A673 (cell line): ENCODE measurements at regions not wholly inside any gene's neighbourhood (a gene's known extent, or its start where the extent isn't known, plus 50 kb on each side); places are given as distances from the start of the nearest gene placed in this dataset.

Experiments
- BruUV-seq: library from RNA; stranded (reverse); fragments of 400-500 nt; replicated peaks from 2 replicates; lab custom pipeline; 2021; lab: Mats Ljungman, UMichigan
- CTCF ChIA-PET: fragments of 300-600 bp; sonication (Branson Sonifier 250); formaldehyde crosslinking; loops from one replicate; lab custom pipeline; 2022; ENCODE audit warnings: antibody characterized with exemption; lab: Charles Lee
- POLR2A ChIA-PET: fragments of 300-600 bp; sonication (Branson Sonifier 250); formaldehyde crosslinking; loops from one replicate; lab custom pipeline; 2022; ENCODE audit warnings: antibody characterized with exemption; ENCODE audit not compliant: low non-redundant PET; lab: Charles Lee
- DNase-seq: peaks from one replicate; pipeline ENCODE4 v3.0.0-alpha.2; 2015; ENCODE audit warnings: low spot score
- H3K27ac ChIP-seq: fragments of 200-600 bp; sonication (generic); 2 replicates; pipeline ENCODE4 v1.5.1; 2016; ENCODE audit warnings: mixed run types, low read depth, mild to moderate bottlenecking, mixed read lengths, antibody characterized with exemption, low read length; ENCODE audit not compliant: poor library complexity, severe bottlenecking
- H3K27me3 ChIP-seq: fragments of 200-600 bp; sonication (generic); replicated peaks from 2 replicates; pipeline ENCODE4 v1.6.1; 2017; ENCODE audit warnings: mixed run types, low read depth, mild to moderate bottlenecking, mixed read lengths, antibody characterized with exemption, low read length; ENCODE audit not compliant: insufficient read depth, poor library complexity
- H3K36me3 ChIP-seq: fragments of 200-600 bp; sonication (generic); 2 replicates; pipeline ENCODE4 v1.6.1; 2016; ENCODE audit warnings: mixed run types, mild to moderate bottlenecking, mixed read lengths, antibody characterized with exemption, low read length; ENCODE audit not compliant: insufficient read depth, poor library complexity, severe bottlenecking
- H3K4me1 ChIP-seq: fragments of 200-600 bp; sonication (generic); 2 replicates; pipeline ENCODE4 v1.6.1; 2017; ENCODE audit warnings: mixed run types, mild to moderate bottlenecking, mixed read lengths, antibody characterized with exemption, low read length; ENCODE audit not compliant: insufficient read depth, poor library complexity, severe bottlenecking
- H3K4me3 ChIP-seq: fragments of 200-600 bp; sonication (generic); 2 replicates; pipeline ENCODE4 v1.5.1; 2016; ENCODE audit warnings: low read depth, mixed run types, mild to moderate bottlenecking, mixed read lengths, low read length; ENCODE audit not compliant: poor library complexity, severe bottlenecking
- H3K9me3 ChIP-seq: fragments of 200-600 bp; sonication (generic); 2 replicates; pipeline ENCODE4 v1.6.1; 2016; ENCODE audit warnings: mixed run types, low read depth, mild to moderate bottlenecking, mixed read lengths, antibody characterized with exemption, low read length; ENCODE audit not compliant: poor library complexity, severe bottlenecking
- CTCF ChIP-seq: fragments of 300-800, 200-600 bp; sonication (generic); conservative IDR thresholded peaks from 2 replicates; pipeline ENCODE4 v1.5.1; 2017; ENCODE audit warnings: low read depth, mild to moderate bottlenecking, antibody characterized with exemption, low read length, moderate library complexity, mixed read lengths
- EZH2 ChIP-seq: fragments of 200-600 bp; sonication (generic); IDR thresholded peaks from 2 replicates; pipeline ENCODE4 v1.6.1; 2017; ENCODE audit warnings: borderline replicate concordance, low read depth, mild to moderate bottlenecking, mixed read lengths, antibody characterized with exemption, low read length; ENCODE audit not compliant: poor library complexity, severe bottlenecking
- intact Hi-C: fragments of 100-400 bp; cut with micrococcal nuclease; formaldehyde crosslinking; loops from one replicate; pipeline ENCODE4 v1.10.0; 2022; ENCODE audit not compliant: unreplicated experiment

DNA sequence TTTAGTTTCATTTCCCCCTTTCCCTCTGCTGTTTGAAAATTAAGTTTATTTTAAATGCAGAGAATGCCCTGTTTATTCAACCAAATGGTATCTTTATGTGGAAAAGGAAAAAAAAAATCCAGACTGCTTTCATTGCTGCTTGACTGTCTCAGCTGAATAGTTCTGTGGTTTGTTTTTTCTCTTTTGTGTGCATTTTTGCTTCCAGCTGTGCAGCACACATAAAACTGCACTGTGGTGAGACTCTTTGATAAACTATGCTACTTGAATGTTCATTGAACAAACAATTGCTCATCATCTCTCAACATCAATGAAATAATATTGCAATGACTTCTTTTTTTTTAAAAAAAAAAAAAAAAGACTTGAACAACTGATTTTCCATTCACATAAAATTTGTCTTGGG is 78.6 kb upstream of the GLI3 start:
- no peak for TF ChIP-seq EZH2
- TF ChIP-seq CTCF: no peak
- Histone ChIP-seq H3K36me3 (no peaks in the 10 kb centered on the region), H3K27ac (no peak overlapping the region), H3K4me3 (peak overlapping the region; percentile 4), H3K9me3 (peaks cover 12% of the 10 kb centered on the region), H3K4me1 (peaks cover 43% of the 10 kb centered on the region), H3K27me3 (no peaks in the 10 kb centered on the region)
- ChIA-PET POLR2A (no interaction called here), CTCF (no interaction called here)
- no TSS peak for BruUV-seq
- intact Hi-C loops: no loop called here
- DNase-seq: peak; percentile 70

GRCh38 chr7:42315103-42315502 is 78.1 kb upstream of the GLI3 start:
- TF ChIP-seq EZH2 (no peak), CTCF (no peak)
- Histone ChIP-seq H3K27me3 (no peaks in the 10 kb centered on the region), H3K4me3 (peak overlapping the region; percentile 4), H3K36me3 (no peaks in the 10 kb centered on the region), H3K4me1 (peaks cover 43% of the 10 kb centered on the region), H3K9me3 (peaks cover 12% of the 10 kb centered on the region), H3K27ac (peak overlapping the region; percentile 51)
- no peak for DNase-seq
- POLR2A ChIA-PET: no interaction called here
- no TSS peak for BruUV-seq
- intact Hi-C loops: no loop called here
- CTCF ChIA-PET: no interaction called here

- TF ChIP-seq EZH2 (no peak), CTCF (no peak)
- Histone ChIP-seq H3K27me3 (no peaks in the 10 kb centered on the region), H3K36me3 (no peaks in the 10 kb centered on the region), H3K4me1 (peaks cover 41% of the 10 kb centered on the region), H3K27ac (peak overlapping the region; percentile 51), H3K4me3 (no peak overlapping the region), H3K9me3 (peaks cover 12% of the 10 kb centered on the region)
- DNase-seq: peak; percentile 36
- ChIA-PET POLR2A (no interaction called here), CTCF (no interaction called here)
- intact Hi-C loops: no loop called here
- no TSS peak for BruUV-seq
These were observed 77.7 kb upstream of the GLI3 start for GRCh38 chr7:42314696-42315095.
